GM18505 (cell line): ENCODE measurements at regions not wholly inside any gene's neighbourhood (a gene's known extent, or its start where the extent isn't known, plus 50 kb on each side); places are given as distances from the start of the nearest gene placed in this dataset.

Experiments used
- ATAC-seq: cut with Tn5 transposase; IDR thresholded peaks from one replicate; pipeline ENCODE4 v1.9.1; 2021; ENCODE audit not compliant: unreplicated experiment
- POLR2A ChIP-seq: IDR thresholded peaks from 4 replicates; pipeline ENCODE4 v1.6.1; 2011; ENCODE audit warnings: borderline replicate concordance; ENCODE audit not compliant: insufficient read depth, insufficient read length; ENCODE audit errors: extremely low read depth

DNA sequence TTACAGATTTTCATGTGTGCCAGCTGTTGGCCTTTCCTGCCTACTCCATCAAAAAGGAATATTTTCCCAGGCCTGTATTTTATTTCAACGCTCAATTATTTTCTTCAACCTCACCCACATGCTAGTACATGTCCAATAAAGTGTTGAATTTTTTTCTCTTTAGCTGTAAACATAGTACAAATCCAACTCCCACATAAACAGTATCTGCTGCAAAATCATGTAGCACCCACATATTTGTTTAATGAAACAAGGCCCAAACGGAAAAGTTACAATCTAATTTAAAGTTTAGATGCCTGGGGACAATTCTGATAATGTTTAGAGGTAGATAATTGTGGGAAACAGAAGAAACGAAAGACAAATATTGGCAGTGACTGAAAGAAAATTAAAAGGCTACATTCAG is 275.4 kb upstream of the ACVR2A start:
- TF ChIP-seq POLR2A, result no peak

DNA sequence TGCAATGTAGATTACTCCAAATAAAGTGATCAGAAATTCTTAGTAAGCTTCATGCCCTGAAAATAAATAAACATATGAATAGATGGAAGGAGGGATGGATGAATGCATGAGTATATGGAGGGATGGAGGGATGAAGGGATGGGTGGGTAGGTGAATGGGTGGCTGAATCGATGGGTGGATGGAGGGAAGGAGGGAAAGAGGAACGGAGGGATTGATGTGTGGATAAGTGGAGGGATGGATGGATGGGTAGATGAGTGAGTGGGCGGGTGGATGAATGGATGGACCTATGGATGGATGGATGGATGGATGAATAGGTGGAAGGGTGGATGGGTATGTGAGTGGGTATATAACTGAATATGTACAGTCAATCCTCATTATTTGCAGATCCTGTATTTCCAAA is 276.7 kb upstream of the ACVR2A start:
- no peak for ATAC-seq
- TF ChIP-seq POLR2A, result no peak

More for the DNA sequence above, 275.4 kb upstream of the ACVR2A start:
- ATAC-seq, result no peak

DNA sequence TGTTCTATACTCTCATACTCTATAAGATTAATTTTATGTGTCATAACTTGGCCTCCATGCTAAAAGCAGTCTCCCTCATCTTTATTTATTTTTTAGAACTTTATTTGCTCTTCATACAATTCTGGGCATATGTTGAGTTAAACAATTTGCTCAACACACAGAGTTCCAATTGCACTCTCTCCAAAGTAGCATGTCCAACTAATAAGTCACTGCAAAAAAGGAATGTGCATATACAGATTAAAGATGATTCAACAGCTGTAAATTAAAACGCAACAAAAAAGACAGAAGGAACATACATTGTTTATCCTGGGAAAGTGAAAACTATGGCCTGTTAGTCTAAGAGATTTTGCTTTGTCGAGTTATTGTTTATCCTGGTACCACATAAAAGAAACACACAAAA is 277.7 kb upstream of the ACVR2A start:
- ATAC-seq, result no peak
- no peak for TF ChIP-seq POLR2A

DNA sequence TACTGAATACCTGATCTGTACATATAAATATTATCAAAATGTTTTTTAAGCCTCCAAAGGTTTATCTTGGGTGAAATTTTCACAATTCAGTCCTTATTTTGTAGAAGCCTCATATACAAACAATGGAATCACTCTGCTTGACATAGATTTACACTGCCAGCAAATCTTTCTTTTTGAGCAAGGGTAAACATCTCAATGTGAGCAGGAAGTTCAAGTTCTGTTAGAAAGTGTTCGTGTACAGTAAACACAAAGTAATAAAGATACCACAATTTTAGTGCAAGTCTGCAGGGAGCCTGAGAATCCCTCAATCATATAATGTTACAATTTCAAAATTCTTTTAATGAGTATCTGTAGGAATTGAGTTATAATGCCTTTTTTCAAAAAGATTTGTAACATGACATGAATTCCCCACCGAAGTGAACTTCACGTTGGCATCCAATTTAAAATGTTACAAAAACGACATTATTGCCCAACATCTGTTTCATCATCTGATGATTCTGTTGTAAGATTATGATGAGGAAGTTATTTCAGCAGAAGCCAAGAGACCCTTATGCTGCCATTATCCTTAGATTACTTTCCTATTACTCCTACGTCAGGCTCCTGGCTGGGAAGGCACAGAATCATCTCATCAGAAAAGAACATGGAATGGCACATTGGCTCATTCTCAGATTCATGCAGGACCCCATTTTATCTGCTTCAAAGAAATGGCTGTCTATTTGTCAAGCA is 283.9 kb upstream of the ACVR2A start:
- no peak for ATAC-seq
- TF ChIP-seq POLR2A, result no peak

DNA sequence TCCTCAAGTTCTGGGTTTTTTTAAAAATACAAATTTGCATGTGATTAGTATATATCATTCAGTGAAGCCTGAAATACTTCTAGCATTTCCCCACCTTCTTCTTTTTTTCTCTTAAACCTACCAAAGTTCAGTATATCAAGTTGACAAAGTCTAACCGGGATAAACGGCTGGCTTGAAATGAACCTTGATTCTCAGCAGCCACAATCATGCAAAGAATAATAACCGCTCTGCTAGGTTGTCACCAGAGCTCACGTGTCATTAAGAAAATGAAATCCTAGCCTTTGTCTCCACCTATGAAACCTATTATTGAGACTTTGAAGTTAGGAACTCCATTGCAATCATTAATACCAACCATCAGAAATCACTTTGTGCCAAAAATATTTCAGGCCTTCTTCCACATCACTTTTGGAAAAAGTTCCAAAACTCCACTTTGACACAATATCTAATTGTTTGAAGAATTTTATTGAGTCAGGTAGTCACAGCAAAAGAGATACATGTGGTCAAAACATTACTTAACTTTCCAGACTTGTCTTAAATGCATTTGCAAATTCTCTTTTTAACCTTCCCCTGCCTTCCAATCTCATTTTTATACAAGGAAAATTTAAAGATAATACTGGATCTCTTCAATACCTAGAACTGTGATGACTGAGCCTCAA is 285.6 kb upstream of the ACVR2A start:
- no peak for TF ChIP-seq POLR2A
- ATAC-seq, result no peak

DNA sequence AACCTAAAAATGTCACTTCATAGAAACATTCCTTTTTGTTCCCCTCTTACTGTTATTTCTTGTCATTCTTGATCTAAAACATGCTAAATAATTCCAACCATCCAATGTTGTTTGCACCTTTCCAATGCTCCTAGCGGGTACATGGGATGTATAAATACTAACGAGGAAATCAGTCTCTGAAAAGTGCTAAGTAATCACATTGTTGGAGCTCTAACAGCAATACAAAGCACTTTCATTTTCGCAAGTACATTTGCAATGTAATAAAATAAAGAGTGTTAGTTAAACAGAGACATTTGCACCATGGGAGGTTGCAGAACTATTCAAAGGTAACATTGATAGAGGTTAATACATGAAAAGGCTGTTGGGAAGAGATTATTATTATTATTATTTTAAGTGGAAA is 286.2 kb upstream of the ACVR2A start:
- ATAC-seq, result no peak
- no peak for TF ChIP-seq POLR2A

DNA sequence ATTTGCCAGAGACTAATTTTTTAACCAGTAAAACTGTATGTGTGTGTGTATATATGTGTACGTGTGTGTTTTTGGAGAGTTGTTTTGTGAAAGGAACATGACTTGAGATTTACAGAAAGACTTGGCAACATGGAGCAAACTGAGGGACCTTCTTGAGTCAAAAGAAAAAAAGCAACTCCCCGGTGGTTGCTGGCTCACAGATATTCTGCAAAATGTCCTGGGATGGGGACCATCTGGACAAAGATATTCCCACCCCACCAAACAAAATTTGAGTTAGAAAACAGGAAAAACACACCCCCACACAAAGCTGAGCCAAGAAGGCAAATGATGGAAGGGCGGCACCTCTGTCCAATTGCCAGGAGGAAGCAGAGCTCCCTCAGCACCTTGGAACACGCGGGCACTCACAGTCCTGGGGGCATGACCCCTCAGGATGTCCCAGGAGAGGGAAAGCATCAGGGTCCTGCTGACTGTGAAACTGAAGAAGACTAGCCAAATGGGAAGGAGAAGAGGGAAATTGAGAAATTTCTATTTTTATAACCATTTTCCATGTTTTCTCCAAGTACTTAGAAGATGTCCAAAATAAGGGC is 290.2 kb upstream of the ACVR2A start:
- no peak for TF ChIP-seq POLR2A
- ATAC-seq, result no peak

DNA sequence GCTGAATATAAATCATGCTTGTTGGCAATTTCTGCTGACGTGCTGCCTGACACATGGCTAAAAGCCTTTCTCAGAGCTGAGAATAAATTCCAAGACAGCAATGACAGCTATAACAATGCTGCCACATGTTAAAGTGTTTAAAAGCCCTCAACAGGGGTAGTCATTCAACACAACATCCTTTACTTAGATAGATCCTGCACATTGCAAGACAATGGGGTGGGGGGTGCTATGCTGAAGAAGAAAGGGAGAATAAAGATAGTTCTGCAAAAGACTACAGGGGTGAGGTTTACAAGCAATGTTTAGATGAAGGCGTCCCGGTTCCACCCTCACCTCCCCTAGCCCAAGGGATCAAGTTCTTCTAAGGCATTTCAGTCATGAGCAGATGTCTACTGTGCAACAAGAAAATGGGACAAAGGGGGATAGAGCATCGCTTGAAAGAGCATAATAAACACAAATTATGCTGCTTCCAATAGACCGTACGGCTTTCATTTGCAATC is 291.0 kb upstream of the ACVR2A start:
- no peak for ATAC-seq
- no peak for TF ChIP-seq POLR2A

DNA sequence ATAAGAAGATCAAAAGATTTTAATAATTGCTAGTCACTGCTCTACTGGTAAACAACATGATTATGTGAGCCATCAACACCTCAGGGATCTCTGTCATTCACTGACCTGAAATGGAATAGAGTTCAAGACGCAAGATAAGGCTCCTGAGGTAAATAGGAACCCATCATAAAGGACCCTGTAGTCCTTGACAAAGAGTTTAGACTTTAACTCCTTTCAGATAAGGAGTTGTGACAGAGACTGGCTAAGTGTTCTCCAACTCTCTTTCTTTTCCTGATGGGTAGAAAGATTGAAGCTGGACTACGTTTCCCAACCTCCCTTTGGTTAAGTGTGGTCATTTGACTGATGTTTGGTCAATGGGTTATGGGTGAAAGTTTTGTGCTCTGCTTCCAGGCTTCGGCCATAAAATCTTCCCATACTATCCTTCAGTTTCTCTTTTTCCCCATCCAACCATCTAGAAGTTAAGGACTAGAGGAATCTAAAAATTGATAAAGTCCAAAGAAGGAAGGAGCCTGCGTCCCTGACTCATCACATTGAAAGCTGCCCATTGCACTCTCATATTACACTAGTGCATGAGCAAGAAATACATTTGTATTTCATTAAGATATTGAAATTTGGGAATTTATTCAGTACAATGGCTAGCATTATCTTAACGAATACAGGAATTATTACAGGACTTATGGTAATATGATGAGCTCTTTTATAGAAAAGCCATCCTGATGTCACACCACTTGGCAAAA is 293.7 kb upstream of the ACVR2A start:
- ATAC-seq, result no peak

DNA sequence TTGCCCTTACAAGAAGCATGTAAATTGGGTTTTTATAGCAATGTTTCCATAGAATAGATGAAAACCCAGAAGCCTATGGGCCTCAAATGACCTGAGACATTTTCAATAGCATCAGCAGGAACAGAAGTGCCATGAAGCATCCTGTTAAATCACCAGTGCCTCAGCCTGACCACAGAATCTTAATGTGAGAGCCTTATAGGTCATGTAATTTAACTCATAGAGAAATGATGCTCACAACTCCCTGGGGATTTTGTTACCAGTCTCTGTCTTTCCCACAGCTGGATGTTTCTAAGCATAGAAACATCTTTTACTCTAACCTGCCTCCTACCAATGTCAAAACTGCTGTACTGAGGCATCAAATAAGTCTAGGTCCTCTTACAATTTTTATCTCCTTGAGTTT is 295.8 kb upstream of the ACVR2A start:
- no peak for TF ChIP-seq POLR2A
- no peak for ATAC-seq

More for the DNA sequence above, 293.7 kb upstream of the ACVR2A start:
- TF ChIP-seq POLR2A, result no peak

DNA sequence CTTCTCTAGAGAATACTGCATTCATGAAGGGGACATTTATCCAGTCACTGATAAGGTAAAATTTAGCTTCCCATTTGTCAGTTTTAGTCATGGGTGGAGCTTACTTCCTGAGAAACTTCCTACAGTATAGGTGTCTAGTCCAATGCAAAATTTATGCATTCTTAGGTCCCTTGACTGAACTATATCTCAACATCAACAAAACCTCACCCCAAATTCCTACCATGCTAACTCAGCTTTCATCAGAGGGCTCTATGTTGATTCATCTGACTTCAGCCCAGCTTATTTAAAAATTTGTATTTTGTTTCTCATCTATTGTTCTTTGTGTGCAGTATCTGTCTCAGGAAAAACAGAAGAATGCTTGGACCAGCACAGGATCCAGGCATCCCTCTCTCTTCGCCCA is 296.4 kb upstream of the ACVR2A start:
- TF ChIP-seq POLR2A, result no peak
- no peak for ATAC-seq

DNA sequence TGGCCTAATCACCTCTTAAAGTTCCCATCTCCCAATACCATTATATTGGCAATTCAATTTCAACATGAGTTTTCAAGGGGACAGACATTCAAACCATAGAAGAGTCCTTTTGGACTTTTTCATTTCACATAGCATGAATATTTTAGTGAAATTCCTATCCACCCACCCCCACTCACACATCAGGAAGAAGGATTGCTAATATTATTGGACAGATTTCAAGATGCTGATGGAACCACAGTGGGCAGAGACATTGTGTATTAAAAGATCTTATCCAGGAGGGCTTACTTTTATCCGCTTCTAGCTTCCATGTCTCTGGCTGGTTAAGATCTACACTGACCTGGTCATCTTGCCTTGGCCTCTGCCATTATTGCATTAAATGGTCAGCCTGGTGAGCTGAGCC is 297.4 kb upstream of the ACVR2A start:
- no peak for TF ChIP-seq POLR2A
- ATAC-seq, result no peak

DNA sequence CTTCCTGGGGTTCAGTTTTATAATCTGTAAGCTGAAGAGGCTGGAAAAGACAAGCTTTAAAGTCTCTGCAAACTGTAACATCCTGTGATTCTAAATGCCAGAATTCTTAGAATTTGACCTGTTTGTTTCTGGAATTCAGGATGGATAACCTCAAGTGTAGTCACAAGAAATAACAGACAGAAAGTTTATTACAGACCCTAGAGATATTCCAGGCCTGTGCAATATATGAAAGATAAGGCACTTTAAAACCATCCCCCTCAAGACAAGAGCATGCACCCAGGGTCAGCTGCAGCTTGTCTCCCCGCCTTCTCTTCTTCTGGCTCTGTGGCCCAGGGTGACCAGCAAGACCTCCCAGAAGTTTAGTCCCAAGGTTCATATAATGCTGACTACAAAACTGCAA is 298.7 kb upstream of the ACVR2A start:
- no peak for ATAC-seq
- TF ChIP-seq POLR2A, result no peak
